ENCODE measurements at regions not wholly inside any gene's neighbourhood (a gene's known extent, or its start where the extent isn't known, plus 50 kb on each side); places are given as distances from the start of the nearest gene placed in this dataset.
A peak's percentile ranks its signal among the peaks of the same experiment; 100 is the strongest.

DNA sequence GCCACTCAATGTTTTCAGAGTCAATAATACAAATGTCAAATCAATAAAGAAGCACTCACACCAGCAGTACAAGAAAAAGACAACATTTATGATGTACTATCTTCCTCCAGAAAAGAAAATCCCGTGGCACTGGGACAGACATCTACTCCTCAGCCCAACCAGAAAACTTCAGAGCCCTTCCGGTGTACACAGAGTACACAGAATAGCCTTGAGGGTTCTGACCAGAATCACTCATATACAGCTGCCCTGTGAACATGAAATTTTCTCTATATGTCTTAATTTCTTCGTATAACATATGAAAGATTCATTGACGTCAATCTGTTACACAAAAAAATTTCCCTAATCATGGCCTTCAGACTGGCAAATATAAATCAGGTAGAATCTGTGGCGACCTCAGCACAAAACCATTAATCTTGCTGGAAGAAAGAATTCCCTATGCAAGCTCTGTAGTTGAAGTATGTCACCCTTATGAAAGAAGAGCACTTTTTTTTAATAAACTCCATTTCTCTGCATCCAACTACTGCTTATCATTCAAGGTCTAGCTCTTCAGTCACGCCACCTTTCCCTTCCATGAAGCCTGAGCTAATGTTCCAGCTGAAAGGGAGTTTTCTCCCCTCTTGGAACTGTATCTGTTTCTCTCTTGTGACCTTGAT is 53.8 kb upstream of the PLAAT1 start:
- TF ChIP-seq, protein P1, sequence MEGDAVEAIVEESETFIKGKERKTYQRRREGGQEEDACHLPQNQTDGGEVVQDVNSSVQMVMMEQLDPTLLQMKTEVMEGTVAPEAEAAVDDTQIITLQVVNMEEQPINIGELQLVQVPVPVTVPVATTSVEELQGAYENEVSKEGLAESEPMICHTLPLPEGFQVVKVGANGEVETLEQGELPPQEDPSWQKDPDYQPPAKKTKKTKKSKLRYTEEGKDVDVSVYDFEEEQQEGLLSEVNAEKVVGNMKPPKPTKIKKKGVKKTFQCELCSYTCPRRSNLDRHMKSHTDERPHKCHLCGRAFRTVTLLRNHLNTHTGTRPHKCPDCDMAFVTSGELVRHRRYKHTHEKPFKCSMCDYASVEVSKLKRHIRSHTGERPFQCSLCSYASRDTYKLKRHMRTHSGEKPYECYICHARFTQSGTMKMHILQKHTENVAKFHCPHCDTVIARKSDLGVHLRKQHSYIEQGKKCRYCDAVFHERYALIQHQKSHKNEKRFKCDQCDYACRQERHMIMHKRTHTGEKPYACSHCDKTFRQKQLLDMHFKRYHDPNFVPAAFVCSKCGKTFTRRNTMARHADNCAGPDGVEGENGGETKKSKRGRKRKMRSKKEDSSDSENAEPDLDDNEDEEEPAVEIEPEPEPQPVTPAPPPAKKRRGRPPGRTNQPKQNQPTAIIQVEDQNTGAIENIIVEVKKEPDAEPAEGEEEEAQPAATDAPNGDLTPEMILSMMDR (conservative IDR thresholded peaks at IDR 0.05) = no peak
- H3K27ac ChIP-seq = no peak overlapping the region

GRCh38 chr3:193190146-193190786 is 50.8 kb upstream of the PLAAT1 start:
- H3K27ac ChIP-seq = no peak overlapping the region
- TF ChIP-seq, protein P1 (conservative IDR thresholded peaks at IDR 0.05) = peak; percentile 41
